NCI-H146 treated with DMSO at 0.1 percent for 48 hours (cell line): ENCODE measurements at regions not wholly inside any gene's neighbourhood (a gene's known extent, or its start where the extent isn't known, plus 50 kb on each side); places are given as distances from the start of the nearest gene placed in this dataset.

Source experiments
- DNase-seq: peaks from one replicate; lab custom pipeline; 2025; ENCODE audit not compliant: unreplicated experiment; lab: John Stamatoyannopoulos, UW

DNA sequence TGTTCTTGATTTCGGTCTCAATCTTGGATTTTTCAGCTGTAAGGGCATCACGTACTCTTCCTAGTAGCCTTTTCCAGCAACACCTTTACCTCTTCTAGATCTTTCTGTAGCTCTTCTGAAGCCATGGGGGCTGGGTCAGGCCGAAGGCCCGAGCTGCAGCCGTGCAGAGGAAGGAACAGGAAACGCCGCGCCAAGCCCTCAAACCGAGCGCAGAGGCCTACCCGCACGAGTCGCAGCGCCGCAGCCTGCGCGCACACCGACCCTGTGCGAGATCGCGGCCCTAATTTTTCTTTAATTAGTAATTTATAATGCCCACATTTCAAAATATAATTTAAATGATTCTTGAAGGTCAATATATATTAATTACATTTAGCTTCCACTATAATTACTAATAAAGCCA lies 483.8 kb downstream of the NUP35 start:
- DNase-seq: no peak

DNA sequence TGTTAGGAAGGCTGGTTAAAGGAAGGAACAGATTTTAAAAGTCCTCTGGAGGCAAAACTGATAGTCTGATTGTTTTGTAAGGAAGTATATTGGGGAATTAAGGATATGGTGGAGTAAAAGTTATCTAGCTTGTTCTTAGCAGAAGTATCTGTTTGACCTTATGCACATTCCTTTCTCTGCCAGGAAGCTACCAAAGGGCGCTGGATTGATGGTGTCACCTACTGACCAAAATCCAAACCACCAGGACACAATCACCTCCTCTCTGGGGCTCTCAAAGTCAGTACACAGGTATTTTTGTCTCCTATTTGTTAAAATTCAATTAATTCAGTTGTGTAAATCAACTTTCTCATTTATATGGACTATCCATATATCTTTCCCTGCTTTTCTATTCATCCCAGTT lies 484.5 kb downstream of the NUP35 start:
- DNase-seq: no peak

DNA sequence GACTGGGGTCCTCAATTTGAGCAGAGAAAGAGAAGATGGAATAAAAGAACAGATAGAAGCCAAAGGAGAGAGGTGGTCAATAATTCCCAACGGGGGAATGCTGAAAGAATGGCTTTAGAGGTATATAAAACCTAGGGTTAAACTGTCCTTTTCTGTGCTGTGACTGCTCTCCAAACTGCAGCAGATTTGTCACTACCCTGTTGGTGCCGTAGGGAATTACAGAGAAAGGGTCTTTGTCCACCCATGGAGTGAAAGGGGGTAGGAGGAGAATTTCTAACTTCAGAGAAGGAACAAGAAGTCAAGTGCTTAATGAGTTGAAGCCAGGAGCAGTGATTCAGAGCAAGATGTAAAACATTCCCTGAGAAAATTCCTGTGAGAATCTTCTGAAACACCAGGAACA lies 486.5 kb downstream of the NUP35 start:
- no peak for DNase-seq

DNA sequence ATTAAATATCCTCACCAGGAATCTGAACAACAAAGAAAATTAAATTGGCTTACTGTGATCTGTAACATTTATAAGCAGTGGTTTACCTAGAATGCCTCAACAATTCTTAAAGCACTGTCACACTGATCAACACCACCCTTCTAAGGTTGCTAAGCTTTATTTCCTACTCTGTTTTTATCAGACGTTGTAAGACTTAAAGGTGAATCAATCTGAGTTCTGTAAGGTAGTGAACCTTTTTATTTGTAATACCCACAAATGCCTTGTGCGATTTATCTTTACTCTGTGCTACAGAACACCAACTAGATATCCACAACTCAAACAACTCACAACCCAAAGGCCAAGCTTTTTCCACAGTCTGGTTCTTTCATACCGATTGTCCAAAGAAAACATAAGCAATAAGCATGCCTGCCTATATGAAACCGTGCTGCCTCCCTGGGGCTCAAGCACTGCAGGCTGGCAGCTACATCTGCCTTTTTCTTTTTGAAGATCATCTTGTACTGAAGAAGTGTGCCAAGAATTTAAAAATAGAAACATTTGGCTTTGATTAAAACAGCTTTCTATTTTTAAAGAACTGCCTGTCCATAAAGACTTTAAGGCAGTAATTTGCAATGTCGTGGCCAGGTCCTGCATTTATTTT lies 490.7 kb downstream of the NUP35 start:
- DNase-seq: no peak

DNA sequence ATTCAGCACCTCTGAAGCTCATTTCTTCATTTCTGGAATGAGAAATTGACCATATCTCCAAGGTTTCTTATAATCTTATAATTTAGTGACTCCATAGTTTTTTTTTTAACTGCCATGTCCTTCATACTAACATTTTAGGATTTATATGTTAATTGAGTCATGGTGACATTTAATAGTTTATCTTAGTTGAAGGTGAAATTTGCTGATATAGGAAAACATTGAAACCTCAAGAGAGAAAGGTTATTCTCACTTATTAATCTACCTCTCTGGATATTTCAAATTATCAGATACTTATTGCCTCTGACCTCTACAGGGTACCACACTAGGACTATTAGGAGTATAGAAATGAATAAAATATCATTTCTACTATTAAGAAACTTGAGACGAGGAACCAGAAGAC lies 499.0 kb downstream of the NUP35 start:
- DNase-seq: no peak

DNA sequence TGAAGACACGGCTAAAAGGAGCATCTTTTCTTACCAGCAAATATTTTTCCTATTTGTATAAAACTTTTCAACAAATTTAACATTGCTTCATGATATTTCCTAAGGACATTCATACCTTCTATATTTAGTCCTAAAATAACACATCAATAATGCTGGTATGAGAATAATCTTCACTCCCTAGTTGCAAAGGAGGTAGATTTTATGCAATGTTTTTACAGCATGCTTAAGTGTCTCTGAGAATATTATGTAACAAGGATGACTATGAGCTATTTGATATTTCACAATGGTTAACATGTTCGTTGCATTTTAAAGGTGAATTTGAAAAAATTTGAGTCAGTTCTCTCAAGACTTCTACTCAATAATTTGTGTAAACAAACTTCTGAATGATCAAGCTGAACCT lies 506.7 kb downstream of the NUP35 start:
- DNase-seq: no peak

DNA sequence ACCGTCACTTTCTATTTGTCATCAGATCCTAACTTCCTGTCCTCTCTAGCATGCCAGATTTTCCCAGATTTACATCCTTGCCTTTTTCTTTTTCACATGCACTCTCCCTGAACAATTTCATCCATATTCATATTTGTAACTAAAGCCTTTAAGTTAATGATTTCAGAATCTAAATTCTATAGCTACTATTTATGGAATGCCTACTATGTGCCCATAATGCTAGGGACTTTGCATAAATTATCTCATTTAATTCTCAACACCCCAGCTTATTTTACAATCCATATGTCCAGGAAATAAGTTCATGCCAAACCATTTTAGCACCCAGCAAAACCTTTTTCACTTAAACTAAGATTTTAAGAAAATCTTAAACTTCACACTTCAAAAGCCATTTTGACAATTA lies 531.9 kb downstream of the NUP35 start:
- no peak for DNase-seq

DNA sequence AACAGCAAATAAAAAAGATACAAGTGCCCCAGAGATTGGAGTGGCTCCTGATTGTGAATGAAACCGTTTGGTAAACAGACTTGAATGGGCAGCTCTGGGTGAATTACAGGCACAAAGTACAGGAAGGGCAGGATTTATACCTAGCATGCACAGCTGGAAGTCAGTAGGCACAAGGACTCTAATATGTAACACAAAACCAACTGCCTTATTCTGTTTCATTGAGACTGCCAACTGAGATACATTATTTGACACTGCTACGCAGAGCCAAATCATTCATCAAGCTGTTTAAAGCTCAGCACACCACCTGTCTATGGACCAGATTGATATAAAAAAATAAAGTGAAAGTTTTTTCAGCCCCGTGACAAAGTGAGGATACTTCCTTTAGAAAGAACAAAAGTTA lies 541.2 kb downstream of the NUP35 start:
- peak; percentile 95 for DNase-seq

DNA sequence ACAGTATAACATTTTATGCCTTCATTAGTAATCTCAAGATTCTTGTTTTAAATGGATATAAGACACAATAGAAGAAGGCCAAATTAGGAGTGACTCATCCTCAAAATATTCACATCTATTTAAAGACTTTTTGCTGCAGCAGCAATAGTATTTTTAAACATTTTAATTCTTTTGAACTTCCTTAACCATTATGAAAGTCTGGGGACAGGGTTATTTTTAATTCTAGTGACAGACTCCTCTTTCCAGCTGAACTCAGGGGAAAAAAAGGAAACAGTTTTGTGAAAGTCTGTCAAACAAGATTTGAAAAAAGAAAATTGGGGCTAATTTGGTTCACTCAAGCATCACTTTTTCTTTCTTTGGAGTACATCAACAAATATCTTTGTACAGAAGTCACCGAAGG lies 541.8 kb downstream of the NUP35 start:
- no peak for DNase-seq

DNA sequence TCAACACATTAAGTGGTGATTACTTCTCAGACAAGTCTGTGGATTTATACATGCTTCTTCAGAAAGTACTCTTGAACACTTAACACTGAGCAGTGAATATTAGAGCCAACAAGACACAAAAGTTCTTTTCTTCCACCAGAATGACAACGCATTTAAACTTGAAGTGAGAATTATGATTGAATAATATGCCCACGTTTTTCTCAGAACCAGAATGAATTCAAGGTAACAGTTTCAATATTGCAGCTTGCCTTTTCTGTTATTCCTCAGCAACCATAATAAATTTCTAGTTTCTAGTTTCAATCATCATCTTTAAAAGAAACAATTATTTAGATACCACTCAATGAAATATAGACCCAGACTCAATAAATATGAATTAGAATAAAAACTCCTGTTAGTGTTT lies 547.0 kb downstream of the NUP35 start:
- DNase-seq: no peak

DNA sequence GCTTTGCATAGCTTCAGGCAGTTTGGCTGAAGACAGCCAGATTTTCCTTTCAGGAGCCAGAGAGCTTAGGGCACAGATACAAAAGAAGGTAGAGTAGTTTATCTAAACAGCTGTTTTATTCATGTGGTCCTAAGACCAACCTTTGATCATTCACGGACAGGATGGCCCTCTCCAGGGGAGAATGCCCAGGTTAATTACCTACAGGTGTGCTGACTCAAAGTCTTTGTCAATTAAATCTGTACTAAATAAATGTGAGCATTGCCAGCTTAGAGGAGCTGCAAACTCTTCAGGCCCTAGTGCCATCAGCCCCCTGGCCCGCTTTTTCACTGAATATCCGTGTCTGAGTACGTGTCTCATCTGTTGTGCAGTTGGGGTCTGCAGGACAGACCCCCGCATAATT lies 554.7 kb downstream of the NUP35 start:
- DNase-seq: peak; percentile 70

DNA sequence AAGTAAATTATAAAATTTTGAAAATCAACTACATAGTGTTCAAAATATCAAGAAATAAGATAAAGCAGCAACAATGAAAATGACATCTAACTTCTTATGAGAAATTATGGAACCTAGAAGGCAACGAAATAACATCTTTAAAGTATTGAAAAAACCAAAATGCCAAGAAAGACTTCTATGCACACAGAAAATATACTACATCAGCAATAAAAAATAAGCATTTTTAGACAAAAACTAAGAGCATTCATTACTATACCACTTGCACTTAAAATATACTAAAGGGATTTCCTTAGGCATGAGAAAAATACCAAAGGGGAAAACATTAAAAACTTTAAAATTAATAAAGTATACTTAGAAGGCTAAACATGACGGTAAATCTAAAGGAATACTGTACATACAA lies 556.3 kb downstream of the NUP35 start:
- DNase-seq: no peak

DNA sequence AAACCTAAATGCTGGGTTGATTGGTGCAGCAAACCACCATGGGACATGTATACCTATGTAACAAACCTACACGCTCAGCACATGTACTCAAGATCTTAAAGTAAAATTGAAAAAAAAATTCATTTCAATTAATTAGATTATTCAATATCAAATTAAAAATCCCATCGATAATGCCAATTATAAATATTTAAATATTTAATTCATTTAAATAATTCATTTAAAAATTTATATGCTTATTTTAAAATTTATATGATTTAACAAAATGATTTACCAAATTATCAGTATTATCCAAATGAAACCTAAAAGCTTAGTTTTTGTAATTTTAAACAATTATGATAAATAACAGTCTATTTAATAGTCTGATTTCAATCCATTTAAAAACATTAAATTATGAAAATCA lies 560.4 kb downstream of the NUP35 start:
- no peak for DNase-seq

DNA sequence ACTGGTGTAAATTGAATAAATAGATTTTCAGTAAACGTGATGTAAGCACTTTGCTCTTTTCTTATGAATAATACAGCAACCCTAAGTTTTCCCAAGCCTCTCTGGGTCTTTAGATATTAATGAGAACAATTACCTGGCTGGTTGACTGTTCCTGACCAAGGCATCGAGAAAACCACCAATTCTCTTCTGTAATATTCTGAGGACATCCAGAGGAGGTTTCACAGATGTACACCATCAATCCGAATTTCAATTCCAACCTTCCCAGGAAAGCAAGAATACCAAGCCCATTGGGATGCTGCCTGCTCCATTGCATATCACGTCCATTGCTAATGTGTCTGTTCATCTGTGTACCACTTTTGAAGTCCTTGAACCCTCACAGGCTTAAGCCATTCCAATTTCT lies 571.8 kb downstream of the NUP35 start:
- DNase-seq: no peak

DNA sequence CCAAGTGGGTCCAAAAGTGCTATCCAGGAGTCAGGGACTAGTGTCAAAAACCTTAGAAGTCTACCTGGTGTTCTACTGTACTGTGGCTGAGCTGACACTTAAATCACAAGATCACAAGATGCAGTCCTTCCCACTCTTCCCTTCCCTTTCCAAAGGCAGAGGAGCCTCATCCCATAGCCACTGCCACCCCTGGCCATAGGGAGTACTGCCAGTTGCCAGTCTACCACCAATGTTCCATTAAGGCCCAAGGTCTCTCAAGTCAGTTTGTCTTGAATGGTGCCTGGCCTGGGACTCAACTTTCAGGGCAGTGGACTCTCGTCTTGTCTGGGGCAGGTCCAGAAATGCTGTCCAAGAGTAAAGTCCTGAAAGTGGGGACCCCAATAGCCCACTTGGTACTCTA lies 585.6 kb downstream of the NUP35 start:
- no peak for DNase-seq

DNA sequence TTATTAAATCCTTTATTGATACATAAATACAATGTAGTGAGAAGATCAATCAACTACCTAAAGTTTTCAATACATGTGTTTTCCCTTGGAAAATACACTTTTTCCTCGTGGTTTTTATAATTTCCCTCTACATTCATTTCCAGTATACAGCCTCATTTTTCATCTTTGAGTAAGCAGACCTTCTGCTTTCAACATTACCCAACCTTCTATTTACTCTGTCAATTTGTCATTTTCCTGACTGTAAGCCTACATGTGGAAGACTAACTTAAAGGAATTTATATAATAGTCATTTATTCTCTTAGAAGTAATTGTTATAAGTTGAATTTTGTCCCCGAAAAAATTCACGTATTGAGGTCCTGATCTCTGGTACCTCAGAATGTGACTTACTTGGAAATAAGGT lies 594.0 kb downstream of the NUP35 start:
- DNase-seq: no peak

DNA sequence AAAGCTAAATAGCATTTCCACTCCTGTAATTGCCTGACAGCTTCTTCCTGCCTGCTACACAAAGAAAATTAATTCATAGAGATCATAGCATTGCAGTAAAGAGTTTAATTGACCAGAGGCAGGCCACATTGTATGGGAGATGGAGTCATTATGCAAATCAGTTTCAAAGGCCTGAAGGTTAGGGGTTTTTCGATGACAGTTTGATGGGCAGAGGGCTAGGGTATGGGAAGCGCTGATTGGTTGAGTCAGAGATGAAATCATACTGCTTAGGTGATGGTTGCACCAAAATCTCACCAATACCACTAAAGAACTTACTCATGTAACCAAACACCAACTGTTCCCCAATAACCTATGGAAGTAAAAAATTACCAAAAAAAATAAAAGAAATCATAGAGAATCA lies 599.0 kb downstream of the NUP35 start:
- no peak for DNase-seq

DNA sequence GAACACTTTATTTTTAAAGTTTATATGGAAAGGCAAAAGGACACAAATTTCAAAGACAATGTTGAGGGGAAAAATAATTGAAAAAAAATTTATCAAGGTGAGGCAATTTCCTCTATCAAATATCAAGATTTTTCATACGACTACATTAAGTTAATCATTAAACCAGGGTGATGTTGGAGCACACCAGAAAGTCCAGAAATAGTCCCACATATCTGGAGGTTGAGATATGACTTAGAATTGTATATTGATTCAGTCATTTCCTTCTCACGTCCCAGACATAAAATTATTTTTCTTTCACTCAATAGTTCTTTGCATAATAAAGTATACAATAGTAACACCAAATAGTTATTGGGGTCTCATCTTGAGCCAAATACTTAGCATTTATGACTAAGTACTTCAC lies 605.1 kb downstream of the NUP35 start:
- DNase-seq: no peak

DNA sequence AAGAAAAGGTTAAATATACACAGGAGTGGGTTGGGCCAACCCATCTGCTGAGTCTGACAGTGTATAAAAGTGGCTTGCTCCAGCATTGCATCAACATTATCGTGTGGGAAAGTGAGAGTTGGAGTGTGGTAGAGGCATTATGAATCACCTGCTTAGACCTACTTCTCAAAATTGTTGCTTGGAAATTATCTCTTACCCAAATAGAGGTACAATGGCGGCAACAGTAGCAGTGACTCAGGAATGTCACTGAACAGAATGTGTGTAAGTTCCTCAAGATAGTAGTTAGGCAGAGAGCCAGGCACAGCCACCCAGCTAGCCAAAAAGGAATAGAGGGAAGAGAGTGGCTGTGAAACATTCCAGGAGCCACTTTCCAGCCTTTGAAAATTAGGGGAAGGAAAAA lies 616.0 kb downstream of the NUP35 start:
- DNase-seq: no peak

DNA sequence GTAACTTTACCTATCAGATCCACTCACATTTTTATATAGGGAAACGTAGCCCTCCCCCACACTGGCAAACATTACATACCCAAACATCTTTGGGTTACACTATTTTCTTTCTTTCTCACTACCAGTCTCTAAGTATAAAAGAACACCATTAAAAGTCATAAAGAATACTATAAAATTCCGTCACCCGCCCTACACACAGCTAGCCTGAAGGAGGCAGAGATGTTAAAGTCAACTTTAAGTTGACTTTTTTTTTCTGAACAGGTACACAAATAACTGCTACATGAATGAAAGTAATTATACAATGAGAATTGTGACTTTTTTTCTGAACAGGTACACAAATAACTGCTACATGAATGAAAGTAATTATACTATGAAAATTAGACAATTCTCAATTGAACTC lies 628.3 kb downstream of the NUP35 start:
- DNase-seq: no peak

DNA sequence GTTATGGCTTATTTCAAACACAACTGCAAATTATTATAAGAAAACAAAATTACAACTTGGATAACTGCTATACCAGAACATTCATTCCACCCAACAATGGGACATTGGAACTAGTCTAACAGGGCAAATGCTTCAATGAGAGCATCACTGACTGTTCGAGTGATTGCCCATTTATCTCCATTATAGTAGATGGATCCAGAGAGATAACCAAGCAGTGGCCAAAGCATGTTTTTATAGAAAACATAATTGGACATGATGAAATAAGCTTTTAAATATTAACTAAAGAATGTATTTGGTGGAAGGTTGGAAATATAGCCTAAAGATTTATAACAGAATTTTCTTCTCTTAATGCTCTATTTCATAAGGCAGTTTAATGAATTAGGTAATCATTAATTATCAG lies 634.8 kb downstream of the NUP35 start:
- no peak for DNase-seq

DNA sequence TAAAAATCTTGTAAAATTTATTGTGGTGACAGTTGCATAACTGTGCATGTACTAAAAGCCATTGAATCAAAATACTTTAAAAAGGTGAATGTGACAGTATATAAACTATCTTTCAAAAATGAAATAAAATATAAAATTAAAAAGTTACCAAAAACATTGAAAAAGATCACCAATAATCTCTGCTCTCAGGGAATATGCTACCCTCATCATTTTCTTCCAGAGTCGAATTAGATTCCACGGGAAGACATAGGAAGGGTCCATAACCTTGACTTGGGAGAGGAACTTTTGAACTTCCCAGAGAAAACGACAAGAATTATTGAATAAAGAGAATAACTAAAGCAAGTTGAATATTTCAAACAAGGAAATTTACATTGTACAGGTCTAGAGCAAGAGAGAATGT lies 649.5 kb downstream of the NUP35 start:
- no peak for DNase-seq

DNA sequence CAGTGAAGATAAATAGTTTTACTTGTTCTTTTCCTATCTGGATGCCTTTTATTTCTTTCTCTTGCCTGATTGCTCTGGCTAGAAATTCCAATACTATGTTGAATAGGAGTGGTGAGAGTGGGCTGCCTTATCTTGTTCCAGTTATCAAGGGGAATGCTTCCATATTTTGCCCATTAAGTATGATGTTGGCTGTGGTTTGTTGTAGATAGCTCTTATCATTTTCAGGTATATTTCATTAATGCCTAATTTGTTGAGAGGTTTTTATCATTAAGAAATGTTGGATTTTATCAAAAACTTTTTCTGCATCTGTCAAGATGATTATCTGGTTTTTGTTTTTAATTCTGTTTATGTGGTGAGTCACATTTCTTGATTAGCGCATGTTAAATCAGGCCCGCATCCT lies 655.8 kb downstream of the NUP35 start:
- DNase-seq: no peak

DNA sequence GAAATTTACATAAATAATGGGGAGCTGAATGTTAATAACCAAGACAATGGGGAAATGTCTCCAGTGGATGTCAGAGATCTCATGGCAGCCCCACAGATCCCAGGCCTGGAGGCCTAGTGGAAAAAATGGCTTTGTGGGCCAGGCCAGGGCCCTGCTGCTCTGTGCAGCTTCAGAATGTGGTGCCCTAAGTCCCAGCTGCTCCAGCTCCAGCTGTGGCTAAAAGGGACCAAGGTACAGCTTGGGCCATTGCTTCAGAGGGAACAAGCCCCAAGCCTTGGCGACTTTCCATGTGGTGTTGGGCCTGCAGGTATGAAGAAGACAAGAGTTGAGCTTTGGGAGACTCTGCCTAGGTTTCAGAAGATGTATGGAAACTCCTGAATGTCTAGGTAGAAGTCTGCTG lies 658.2 kb downstream of the NUP35 start:
- DNase-seq: no peak
